SK-N-SH treated with all-trans-retinoic acid at 6 μM for 48 hours (cell line): ENCODE measurements at regions not wholly inside any gene's neighbourhood (a gene's known extent, or its start where the extent isn't known, plus 50 kb on each side); places are given as distances from the start of the nearest gene placed in this dataset.

Experiments
- ATAC-seq: fragments of 200-7000 bp; cut with Tn5 transposase; 3 replicates; pipeline ENCODE4 v1.9.1; 2020; ENCODE audit warnings: mild to moderate bottlenecking, moderate library complexity
- BACH2 ChIP-seq: fragments of 250-450 bp; sonication (Bioruptor Pico); IDR thresholded peaks from 2 replicates; pipeline ENCODE4 v1.9.0; 2021; ENCODE audit warnings: mild to moderate bottlenecking, borderline replicate concordance
- CSRNP3 ChIP-seq: fragments of 250-450 bp; sonication (Bioruptor Pico); IDR thresholded peaks from 2 replicates; pipeline ENCODE4 v1.5.1; 2021; ENCODE audit warnings: mild to moderate bottlenecking, moderate library complexity
- ESRRG ChIP-seq: fragments of 250-450 bp; sonication (Bioruptor Pico); IDR thresholded peaks from 2 replicates; pipeline ENCODE4 v1.6.1; 2021; ENCODE audit warnings: mild to moderate bottlenecking
- ISL1 ChIP-seq: fragments of 250-450 bp; sonication (Bioruptor Pico); IDR thresholded peaks from 2 replicates; pipeline ENCODE4 v2.1.2; 2022; ENCODE audit warnings: mild to moderate bottlenecking, moderate library complexity
- OSR1 ChIP-seq: fragments of 250-450 bp; sonication (Bioruptor Pico); IDR thresholded peaks from 2 replicates; pipeline ENCODE4 v1.8.0; 2022; ENCODE audit warnings: moderate library complexity, mild to moderate bottlenecking, inconsistent platforms
- PATZ1 ChIP-seq: fragments of 250-450 bp; sonication (Bioruptor Pico); IDR thresholded peaks from 2 replicates; pipeline ENCODE4 v1.8.0; 2020; ENCODE audit warnings: mild to moderate bottlenecking, moderate library complexity, borderline replicate concordance
- POU6F1 ChIP-seq: fragments of 250-450 bp; sonication (Bioruptor Pico); IDR thresholded peaks from 2 replicates; pipeline ENCODE4 v1.8.0; 2021; ENCODE audit warnings: low read depth, mild to moderate bottlenecking, moderate library complexity, borderline replicate concordance
- PPARA ChIP-seq: fragments of 250-450 bp; sonication (Bioruptor Pico); IDR thresholded peaks from 2 replicates; pipeline ENCODE4 v1.5.0; 2020; ENCODE audit warnings: mild to moderate bottlenecking, borderline replicate concordance
- RARB ChIP-seq: fragments of 250-450 bp; sonication (Bioruptor Pico); IDR thresholded peaks from 2 replicates; pipeline ENCODE4 v1.8.0; 2021; ENCODE audit warnings: mild to moderate bottlenecking, moderate library complexity
- SNAI2 ChIP-seq: fragments of 250-450 bp; sonication (Bioruptor Pico); IDR thresholded peaks from 2 replicates; pipeline ENCODE4 v1.5.0; 2020; ENCODE audit warnings: mild to moderate bottlenecking, moderate library complexity
- TCF4 ChIP-seq: fragments of 250-450 bp; sonication (Bioruptor Pico); IDR thresholded peaks from 2 replicates; pipeline ENCODE4 v1.8.0; 2021; ENCODE audit warnings: mild to moderate bottlenecking, moderate library complexity, borderline replicate concordance
- TSHZ2 ChIP-seq: fragments of 250-450 bp; sonication (Bioruptor Pico); IDR thresholded peaks from 2 replicates; pipeline ENCODE4 v1.5.0; 2020; ENCODE audit warnings: mild to moderate bottlenecking, moderate library complexity
- ZFP3 ChIP-seq: fragments of 250-450 bp; sonication (Bioruptor Pico); IDR thresholded peaks from 2 replicates; pipeline ENCODE4 v1.5.0; 2020; ENCODE audit warnings: mild to moderate bottlenecking, moderate library complexity
- ZFP30 ChIP-seq: fragments of 450-650 bp; formaldehyde crosslinking; IDR thresholded peaks from 2 replicates; pipeline ENCODE4 v1.5.0; 2022; ENCODE audit warnings: mild to moderate bottlenecking, moderate library complexity
- ZNF565 ChIP-seq: fragments of 450-650 bp; formaldehyde crosslinking; conservative IDR thresholded peaks from 2 replicates; pipeline ENCODE4 v1.5.0; 2020; ENCODE audit warnings: low read depth, mild to moderate bottlenecking, moderate library complexity
- ZNF70 ChIP-seq: fragments of 450-650 bp; formaldehyde crosslinking; IDR thresholded peaks from 2 replicates; pipeline ENCODE4 v1.5.0; 2020; ENCODE audit warnings: mild to moderate bottlenecking, moderate library complexity

GRCh38 chr15:61541516-61541915, 312.4 kb upstream of the RORA start (continued):
- TF ChIP-seq BACH2 (CRISPR knock-in tag) (no peak), ZNF70 (CRISPR knock-in tag) (no peak), OSR1 (CRISPR knock-in tag) (no peak), ZFP3 (no peak)

GRCh38 chr15:61537337-61537736, 308.2 kb upstream of the RORA start:
- TF ChIP-seq ESRRG: no peak
- no peak for TF ChIP-seq POU6F1 (CRISPR knock-in tag)
- no peak for TF ChIP-seq ZNF70 (CRISPR knock-in tag)
- no peak for TF ChIP-seq TCF4
- TF ChIP-seq OSR1 (CRISPR knock-in tag): no peak
- TF ChIP-seq CSRNP3 (CRISPR knock-in tag): no peak
- no peak for TF ChIP-seq PPARA (CRISPR knock-in tag)
- TF ChIP-seq SNAI2: no peak
- TF ChIP-seq PATZ1 (CRISPR knock-in tag): no peak
- ATAC-seq: no peak

- ATAC-seq: no peak
- TF ChIP-seq TSHZ2: no peak
- no peak for TF ChIP-seq ISL1 (CRISPR knock-in tag)
- TF ChIP-seq POU6F1 (CRISPR knock-in tag): no peak
- TF ChIP-seq, all 23 proteins: peak for 0
Observed at GRCh38 chr15:61534986-61535385, 305.9 kb upstream of the RORA start.

GRCh38 chr15:61530769-61531168, 301.7 kb upstream of the RORA start:
- 0 out of 3 replicates have a peak, but pooled peaks have one; percentile 40 for ATAC-seq
- TF ChIP-seq PPARA (CRISPR knock-in tag) (no peak), CSRNP3 (CRISPR knock-in tag) (no peak), ZNF70 (CRISPR knock-in tag) (no peak), TSHZ2 (no peak), ISL1 (CRISPR knock-in tag) (no peak), ESRRG (no peak), ZNF565 (CRISPR knock-in tag) (no peak), ZFP30 (CRISPR knock-in tag) (no peak), BACH2 (CRISPR knock-in tag) (no peak), ZFP3 (no peak), RARB (CRISPR knock-in tag) (no peak), POU6F1 (CRISPR knock-in tag) (no peak)
